Hepatocyte (in vitro differentiated cells): ENCODE measurements at regions not wholly inside any gene's neighbourhood (a gene's known extent, or its start where the extent isn't known, plus 50 kb on each side); places are given as distances from the start of the nearest gene placed in this dataset.

ENCODE experiments used
- DNase-seq: peaks from one replicate; pipeline ENCODE4 v3.0.0-alpha.2; 2016; ENCODE audit warnings: low spot score
- H2AFZ ChIP-seq: fragments of 200-600 bp; sonication (generic); 2 replicates; pipeline ENCODE4 v1.6.0; 2016; ENCODE audit warnings: antibody characterized with exemption, mild to moderate bottlenecking
- H3K27ac ChIP-seq: fragments of 200-600 bp; sonication (generic); 2 replicates; pipeline ENCODE4 v1.5.1; 2016; ENCODE audit warnings: mild to moderate bottlenecking
- H3K27me3 ChIP-seq: fragments of 200-600 bp; sonication (generic); 2 replicates; pipeline ENCODE4 v1.6.1; 2016
- H3K36me3 ChIP-seq: fragments of 200-600 bp; sonication (generic); replicated peaks from 2 replicates; pipeline ENCODE4 v1.5.1; 2016; ENCODE audit warnings: low read depth; ENCODE audit not compliant: insufficient read depth
- H3K4me1 ChIP-seq: fragments of 200-600 bp; sonication (generic); 2 replicates; pipeline ENCODE4 v1.5.1; 2016; ENCODE audit warnings: mild to moderate bottlenecking, moderate library complexity; ENCODE audit not compliant: insufficient read depth
- H3K4me2 ChIP-seq: fragments of 200-600 bp; sonication (generic); 2 replicates; pipeline ENCODE4 v1.6.0; 2016
- H3K4me3 ChIP-seq: fragments of 200-600 bp; sonication (generic); 2 replicates; pipeline ENCODE4 v1.5.1; 2016; ENCODE audit warnings: mild to moderate bottlenecking
- H3K79me2 ChIP-seq: fragments of 200-600 bp; sonication (generic); 2 replicates; pipeline ENCODE4 v1.6.0; 2017; ENCODE audit warnings: mild to moderate bottlenecking
- H3K9me2 ChIP-seq: fragments of 200-600 bp; sonication (generic); replicated peaks from 2 replicates; pipeline ENCODE4 v1.6.0; 2017; ENCODE audit warnings: mild to moderate bottlenecking; ENCODE audit not compliant: insufficient read depth
- H3K9me3 ChIP-seq: fragments of 200-600 bp; sonication (generic); 2 replicates; pipeline ENCODE4 v1.5.1; 2016; ENCODE audit warnings: low read depth, mild to moderate bottlenecking
- H4K20me1 ChIP-seq: fragments of 200-600 bp; sonication (generic); 2 replicates; pipeline ENCODE4 v1.6.0; 2016; ENCODE audit warnings: mild to moderate bottlenecking; ENCODE audit not compliant: insufficient read depth, poor library complexity, severe bottlenecking
- EZH2 ChIP-seq: fragments of 200-600 bp; sonication (generic); IDR thresholded peaks from 2 replicates; pipeline ENCODE4 v1.6.1; 2016; ENCODE audit warnings: antibody characterized with exemption, mild to moderate bottlenecking, borderline replicate concordance
- EZH2phosphoT487 ChIP-seq: fragments of 200-600 bp; sonication (generic); IDR thresholded peaks from one replicate; pipeline ENCODE4 v1.6.1; 2018; ENCODE audit warnings: antibody characterized with exemption, mild to moderate bottlenecking, low read depth, moderate library complexity; ENCODE audit not compliant: unreplicated experiment, severe bottlenecking
- WGBS: methylation state at CpG from one replicate; pipeline ENCODE4 v1.1.6; 2016; ENCODE audit warnings: low lambda C conversion rate; ENCODE audit errors: missing lambda C conversion rate; 5-methylcytosine and 5-hydroxymethylcytosine counted together
- TF ChIP-seq, protein P1 (sequence below): fragments of 200-600 bp; sonication (generic); IDR thresholded peaks from 2 replicates; pipeline ENCODE4 v1.5.1; 2016; ENCODE audit warnings: antibody characterized with exemption, mild to moderate bottlenecking; ENCODE audit not compliant: poor library complexity

DNA sequence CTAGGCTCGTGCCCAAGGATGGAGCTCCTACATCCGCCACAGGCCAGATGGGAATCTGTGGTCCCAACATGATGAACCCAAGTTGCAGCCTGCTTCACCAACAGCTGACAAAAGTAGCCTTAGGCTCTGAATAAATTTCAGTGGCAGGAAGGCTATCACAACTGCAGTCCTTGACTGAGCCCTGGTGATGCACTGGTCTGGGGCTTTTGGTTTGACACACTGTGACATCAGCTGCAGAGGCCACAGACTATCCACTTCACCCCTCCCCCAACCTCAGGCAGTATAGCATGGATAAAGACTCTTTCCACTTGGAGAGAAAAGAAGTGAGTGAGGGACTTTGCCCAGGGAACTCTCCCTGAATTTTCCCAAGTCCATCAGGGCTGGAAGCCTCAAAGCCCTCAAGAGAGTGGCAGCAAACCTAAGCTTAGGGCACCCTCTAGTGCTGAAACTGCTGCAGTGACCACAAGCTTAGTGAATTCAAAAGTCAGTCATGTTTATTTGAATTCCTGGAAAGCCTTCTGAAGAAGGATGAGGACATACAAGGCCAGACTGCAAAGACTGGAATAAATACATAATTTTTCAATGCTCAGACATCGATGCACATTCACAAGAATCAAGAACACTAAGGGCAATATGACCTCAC, 135.0 kb upstream of the TENT5D start:
- Histone ChIP-seq H3K79me2 (no peaks in the 10 kb centered on the region), H3K4me3 (no peak overlapping the region), H3K4me2 (no peak overlapping the region), H3K9me2 (no peaks in the 10 kb centered on the region), H3K9me3 (no peaks in the 10 kb centered on the region), H3K36me3 (no peaks in the 10 kb centered on the region), H2AFZ (no peak overlapping the region), H3K27ac (no peak overlapping the region), H3K4me1 (no peaks in the 10 kb centered on the region), H3K27me3 (no peaks in the 10 kb centered on the region), H4K20me1 (no peaks in the 10 kb centered on the region)
- no peak for TF ChIP-seq EZH2phosphoT487
- TF ChIP-seq, protein P1, sequence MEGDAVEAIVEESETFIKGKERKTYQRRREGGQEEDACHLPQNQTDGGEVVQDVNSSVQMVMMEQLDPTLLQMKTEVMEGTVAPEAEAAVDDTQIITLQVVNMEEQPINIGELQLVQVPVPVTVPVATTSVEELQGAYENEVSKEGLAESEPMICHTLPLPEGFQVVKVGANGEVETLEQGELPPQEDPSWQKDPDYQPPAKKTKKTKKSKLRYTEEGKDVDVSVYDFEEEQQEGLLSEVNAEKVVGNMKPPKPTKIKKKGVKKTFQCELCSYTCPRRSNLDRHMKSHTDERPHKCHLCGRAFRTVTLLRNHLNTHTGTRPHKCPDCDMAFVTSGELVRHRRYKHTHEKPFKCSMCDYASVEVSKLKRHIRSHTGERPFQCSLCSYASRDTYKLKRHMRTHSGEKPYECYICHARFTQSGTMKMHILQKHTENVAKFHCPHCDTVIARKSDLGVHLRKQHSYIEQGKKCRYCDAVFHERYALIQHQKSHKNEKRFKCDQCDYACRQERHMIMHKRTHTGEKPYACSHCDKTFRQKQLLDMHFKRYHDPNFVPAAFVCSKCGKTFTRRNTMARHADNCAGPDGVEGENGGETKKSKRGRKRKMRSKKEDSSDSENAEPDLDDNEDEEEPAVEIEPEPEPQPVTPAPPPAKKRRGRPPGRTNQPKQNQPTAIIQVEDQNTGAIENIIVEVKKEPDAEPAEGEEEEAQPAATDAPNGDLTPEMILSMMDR: peak; percentile 56
- 66% methylated on average over 3 of the region's 3 CpGs for WGBS
- peak; percentile 63 for DNase-seq

DNA sequence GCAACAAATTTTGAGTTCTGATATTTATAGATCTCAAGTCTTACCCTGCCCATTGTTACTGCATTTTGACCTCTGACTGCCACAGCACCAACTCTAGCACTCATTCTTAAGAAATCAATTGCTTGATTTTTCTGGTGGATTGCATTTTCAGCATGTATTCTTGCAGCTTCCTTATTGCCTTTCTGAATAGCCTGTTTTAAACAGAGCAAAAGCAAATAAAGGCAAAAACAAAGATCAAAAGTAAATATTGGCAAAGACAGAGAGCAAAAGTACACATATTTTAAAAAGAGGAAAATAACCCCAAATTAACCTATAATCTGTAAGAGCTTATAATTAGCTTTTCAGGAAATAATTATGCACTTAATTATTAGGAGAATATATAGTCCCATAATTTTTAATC, 129.4 kb upstream of the TENT5D start:
- no peaks in the 10 kb centered on the region for H3K27me3 ChIP-seq
- no peak overlapping the region for H3K4me3 ChIP-seq
- H3K27ac ChIP-seq: no peak overlapping the region
- TF ChIP-seq EZH2 (no peak), EZH2phosphoT487 (no peak)
- TF ChIP-seq, protein P1: no peak
- no peaks in the 10 kb centered on the region for H3K79me2 ChIP-seq
- no peaks in the 10 kb centered on the region for H3K4me1 ChIP-seq
- H3K36me3 ChIP-seq: no peaks in the 10 kb centered on the region
- no peaks in the 10 kb centered on the region for H4K20me1 ChIP-seq
- H2AFZ ChIP-seq: no peak overlapping the region
- H3K4me2 ChIP-seq: no peak overlapping the region
- no peaks in the 10 kb centered on the region for H3K9me2 ChIP-seq
- no peaks in the 10 kb centered on the region for H3K9me3 ChIP-seq
- no peak for DNase-seq

DNA sequence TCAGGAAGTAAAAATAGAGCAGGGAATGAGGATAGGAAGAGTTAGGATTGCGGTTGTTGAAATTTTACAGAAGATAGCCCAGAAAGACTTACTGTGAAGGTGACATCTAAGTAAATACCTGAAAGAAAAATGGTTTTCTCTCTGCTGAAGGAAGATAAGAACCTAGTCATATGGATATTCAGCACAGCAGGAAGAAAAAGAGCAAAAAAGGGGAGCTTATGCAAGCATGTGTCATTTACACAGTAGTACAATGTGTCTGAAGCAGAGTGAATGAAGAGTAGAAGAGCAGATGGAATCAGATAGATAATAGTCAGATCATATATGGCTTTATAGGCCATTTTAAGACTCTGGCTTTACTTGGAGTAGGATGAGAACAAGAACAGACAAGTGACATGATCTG, 126.9 kb upstream of the TENT5D start:
- WGBS: 92% methylated on average over 1 of the region's 1 CpG
- no peak overlapping the region for H3K4me3 ChIP-seq
- no peak for DNase-seq
- H3K9me2 ChIP-seq: no peaks in the 10 kb centered on the region
- no peak for TF ChIP-seq EZH2phosphoT487
- TF ChIP-seq, protein P1: no peak
- TF ChIP-seq EZH2: no peak
- no peaks in the 10 kb centered on the region for H3K36me3 ChIP-seq
- no peaks in the 10 kb centered on the region for H4K20me1 ChIP-seq
- no peaks in the 10 kb centered on the region for H3K79me2 ChIP-seq
- H3K27ac ChIP-seq: no peak overlapping the region
- H3K27me3 ChIP-seq: no peaks in the 10 kb centered on the region
- no peaks in the 10 kb centered on the region for H3K9me3 ChIP-seq
- no peak overlapping the region for H2AFZ ChIP-seq
- no peak overlapping the region for H3K4me2 ChIP-seq
- H3K4me1 ChIP-seq: no peaks in the 10 kb centered on the region

DNA sequence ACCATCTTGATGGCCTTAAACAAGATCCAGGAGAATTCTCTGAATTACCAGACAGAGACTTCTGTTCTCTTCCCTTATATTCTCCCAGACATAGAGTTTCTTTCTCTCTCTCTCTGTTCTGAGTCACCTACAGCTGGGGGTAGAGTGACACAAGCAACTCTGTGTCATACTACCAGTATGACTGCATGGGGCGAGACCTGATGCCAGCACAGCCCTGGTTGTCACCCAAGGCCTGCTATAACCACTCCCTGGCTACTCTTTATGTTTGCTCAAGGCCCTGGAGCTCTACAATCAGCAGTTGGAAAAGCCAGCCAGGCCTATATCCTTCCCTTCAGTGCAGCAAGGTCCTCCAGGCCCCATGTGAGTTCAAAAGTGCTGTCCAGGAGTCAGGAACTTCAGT, 114.2 kb upstream of the TENT5D start:
- H3K79me2 ChIP-seq: no peaks in the 10 kb centered on the region
- H3K36me3 ChIP-seq: no peaks in the 10 kb centered on the region
- DNase-seq: no peak
- TF ChIP-seq, protein P1: no peak
- TF ChIP-seq EZH2phosphoT487: no peak
- no peak for TF ChIP-seq EZH2
- H3K27me3 ChIP-seq: no peaks in the 10 kb centered on the region
- H3K9me2 ChIP-seq: no peaks in the 10 kb centered on the region
- no peak overlapping the region for H2AFZ ChIP-seq
- WGBS: 47% methylated on average over 1 of the region's 1 CpG
- no peak overlapping the region for H3K4me3 ChIP-seq
- no peaks in the 10 kb centered on the region for H3K9me3 ChIP-seq
- no peak overlapping the region for H3K27ac ChIP-seq
- H3K4me2 ChIP-seq: no peak overlapping the region
- no peaks in the 10 kb centered on the region for H4K20me1 ChIP-seq
- no peaks in the 10 kb centered on the region for H3K4me1 ChIP-seq
